ENCODE measurements at regions not wholly inside any gene's neighbourhood (a gene's known extent, or its start where the extent isn't known, plus 50 kb on each side); places are given as distances from the start of the nearest gene placed in this dataset.
A peak's percentile ranks its signal among the peaks of the same experiment; 100 is the strongest.
"Not testable (repeated sequence)": the region's sequence is repeated elsewhere in the genome, so short reads cannot be mapped to it uniquely, and the experiment has no call there.

DNA sequence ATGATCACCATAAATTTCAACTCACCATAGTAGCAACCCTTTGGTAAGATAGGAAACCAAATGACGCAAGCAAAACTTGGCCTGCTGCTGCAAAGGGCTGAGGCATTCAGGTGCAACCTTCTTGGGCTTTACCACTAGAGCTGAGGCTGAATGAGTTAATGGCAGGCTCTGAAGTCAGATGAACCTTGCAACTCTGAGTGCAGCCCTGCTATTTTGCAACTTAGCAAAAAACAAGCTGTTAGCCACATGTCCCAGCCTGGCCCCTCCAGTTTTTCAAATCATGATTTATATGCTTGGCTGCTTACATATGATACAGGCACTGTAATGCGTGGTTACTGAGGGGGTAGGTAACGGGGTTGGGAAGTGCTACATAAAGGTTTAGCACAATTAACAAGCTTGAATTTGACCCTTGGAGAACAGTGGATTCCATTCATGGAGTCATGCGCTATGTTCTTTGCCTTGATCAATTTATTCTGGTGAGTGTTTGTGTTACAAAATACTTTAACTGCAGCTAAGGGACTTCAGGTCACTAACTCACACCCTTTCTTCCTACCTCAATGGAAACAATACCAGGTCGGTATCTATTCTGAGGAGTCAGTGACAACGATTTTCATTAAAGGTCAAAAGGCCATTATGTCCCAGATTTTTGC, 80.5 kb upstream of the PPARGC1A start:
- DNase-seq (ENCODE audit: low spot score) = no peak
- in situ Hi-C loops (cut with MboI; ENCODE audit: low pct_unique_long_range_greater_than_20kb, low sequenced_read_pairs, unreplicated experiment) = no loop called here
- TF ChIP-seq, protein P1, sequence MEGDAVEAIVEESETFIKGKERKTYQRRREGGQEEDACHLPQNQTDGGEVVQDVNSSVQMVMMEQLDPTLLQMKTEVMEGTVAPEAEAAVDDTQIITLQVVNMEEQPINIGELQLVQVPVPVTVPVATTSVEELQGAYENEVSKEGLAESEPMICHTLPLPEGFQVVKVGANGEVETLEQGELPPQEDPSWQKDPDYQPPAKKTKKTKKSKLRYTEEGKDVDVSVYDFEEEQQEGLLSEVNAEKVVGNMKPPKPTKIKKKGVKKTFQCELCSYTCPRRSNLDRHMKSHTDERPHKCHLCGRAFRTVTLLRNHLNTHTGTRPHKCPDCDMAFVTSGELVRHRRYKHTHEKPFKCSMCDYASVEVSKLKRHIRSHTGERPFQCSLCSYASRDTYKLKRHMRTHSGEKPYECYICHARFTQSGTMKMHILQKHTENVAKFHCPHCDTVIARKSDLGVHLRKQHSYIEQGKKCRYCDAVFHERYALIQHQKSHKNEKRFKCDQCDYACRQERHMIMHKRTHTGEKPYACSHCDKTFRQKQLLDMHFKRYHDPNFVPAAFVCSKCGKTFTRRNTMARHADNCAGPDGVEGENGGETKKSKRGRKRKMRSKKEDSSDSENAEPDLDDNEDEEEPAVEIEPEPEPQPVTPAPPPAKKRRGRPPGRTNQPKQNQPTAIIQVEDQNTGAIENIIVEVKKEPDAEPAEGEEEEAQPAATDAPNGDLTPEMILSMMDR (IDR thresholded peaks at IDR 0.05; ENCODE audit: extremely low read depth, insufficient read depth, missing control alignments) = no peak

GRCh38 chr4:23969635-23970145, 79.8 kb upstream of the PPARGC1A start:
- TF ChIP-seq, protein P1 (IDR thresholded peaks at IDR 0.05; ENCODE audit: extremely low read depth, insufficient read depth, missing control alignments) = no peak
- DNase-seq (ENCODE audit: low spot score) = no peak
- in situ Hi-C loops (cut with MboI; ENCODE audit: low pct_unique_long_range_greater_than_20kb, low sequenced_read_pairs, unreplicated experiment) = no loop called here

DNA sequence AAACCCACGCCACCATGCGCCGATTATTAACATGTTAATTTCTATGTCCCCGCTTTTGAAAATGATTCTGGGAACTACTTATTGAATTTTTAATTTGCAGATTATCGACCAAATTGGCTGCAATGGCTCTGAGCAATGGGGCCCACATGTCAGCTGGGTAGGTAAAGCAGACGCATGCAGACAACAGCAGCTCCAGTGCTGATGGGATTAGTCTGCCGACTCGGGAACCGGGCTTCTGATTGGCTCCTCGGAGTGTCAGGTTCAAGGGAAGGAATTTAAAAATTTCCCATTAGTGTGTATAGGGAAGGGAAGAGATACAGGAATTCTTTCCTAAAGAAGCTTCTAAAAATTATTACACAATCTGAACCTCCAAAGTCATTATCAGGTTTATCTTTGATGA, 77.4 kb upstream of the PPARGC1A start:
- in situ Hi-C loops (cut with MboI; ENCODE audit: low pct_unique_long_range_greater_than_20kb, low sequenced_read_pairs, unreplicated experiment) = no loop called here
- no peak for DNase-seq (ENCODE audit: low spot score)
- TF ChIP-seq, protein P1 (IDR thresholded peaks at IDR 0.05; ENCODE audit: extremely low read depth, insufficient read depth, missing control alignments) = no peak

DNA sequence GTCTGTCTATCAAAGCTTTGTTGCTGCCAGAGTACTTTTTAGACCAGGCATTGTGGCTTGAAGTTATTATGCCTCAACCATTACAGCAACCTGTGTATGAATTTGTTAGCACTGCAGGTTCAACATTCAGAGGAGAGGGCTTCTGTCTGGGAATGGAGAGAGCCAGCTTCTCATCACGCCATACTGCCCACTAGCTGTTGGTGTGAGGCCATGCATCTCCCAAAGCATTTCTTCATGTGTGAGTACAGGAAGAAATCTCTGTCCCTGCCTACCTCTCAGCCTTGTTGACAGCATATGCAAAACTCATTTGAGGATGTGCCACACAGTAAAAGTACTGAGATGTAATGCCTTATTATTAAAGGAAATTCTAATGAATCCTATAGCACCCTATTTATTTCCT, 76.9 kb upstream of the PPARGC1A start:
- TF ChIP-seq, protein P1 (IDR thresholded peaks at IDR 0.05; ENCODE audit: extremely low read depth, insufficient read depth, missing control alignments) = peak; percentile 5
- no peak for DNase-seq (ENCODE audit: low spot score)
- in situ Hi-C loops (cut with MboI; ENCODE audit: low pct_unique_long_range_greater_than_20kb, low sequenced_read_pairs, unreplicated experiment) = no loop called here

- TF ChIP-seq, protein P1 (IDR thresholded peaks at IDR 0.05; ENCODE audit: extremely low read depth, insufficient read depth, missing control alignments) = no peak
- in situ Hi-C loops (cut with MboI; ENCODE audit: low pct_unique_long_range_greater_than_20kb, low sequenced_read_pairs, unreplicated experiment) = no loop called here
- no peak for DNase-seq (ENCODE audit: low spot score)
These were observed 72.6 kb upstream of the PPARGC1A start for GRCh38 chr4:23962462-23962861.

DNA sequence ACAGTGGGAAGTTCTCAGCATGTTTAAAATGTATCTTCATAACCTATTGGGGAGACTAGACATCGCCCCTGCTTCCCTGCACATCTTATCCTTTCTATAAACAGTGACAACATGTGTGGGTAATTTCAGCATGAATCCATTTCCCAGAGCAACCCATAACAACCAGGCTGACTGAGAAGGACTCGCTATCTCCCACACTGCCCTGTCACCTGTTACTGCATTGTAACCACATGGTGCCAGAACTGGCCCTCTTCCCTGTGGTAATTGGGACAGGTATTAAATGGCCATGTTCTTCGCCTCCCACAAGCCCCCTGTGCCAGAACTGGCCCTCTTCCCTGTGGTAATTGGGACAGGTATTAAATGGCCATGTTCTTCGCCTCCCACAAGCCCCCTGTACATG, 71.5 kb upstream of the PPARGC1A start:
- in situ Hi-C loops (cut with MboI; ENCODE audit: low pct_unique_long_range_greater_than_20kb, low sequenced_read_pairs, unreplicated experiment); DNase-seq (ENCODE audit: low spot score): not testable (repeated sequence)

- in situ Hi-C loops (cut with MboI; ENCODE audit: low pct_unique_long_range_greater_than_20kb, low sequenced_read_pairs, unreplicated experiment) = no loop called here
- TF ChIP-seq, protein P1 (IDR thresholded peaks at IDR 0.05; ENCODE audit: extremely low read depth, insufficient read depth, missing control alignments) = no peak
- no peak for DNase-seq (ENCODE audit: low spot score)
These were observed 69.7 kb upstream of the PPARGC1A start for GRCh38 chr4:23959396-23960148.
